IMR-90 (cell line): ENCODE measurements at regions not wholly inside any gene's neighbourhood (a gene's known extent, or its start where the extent isn't known, plus 50 kb on each side); places are given as distances from the start of the nearest gene placed in this dataset.

Experiments
- ATAC-seq: fragments of 200-7000 bp; cut with Tn5 transposase; 2 replicates; pipeline ENCODE4 v1.9.1; 2020; ENCODE audit warnings: low read depth, mild to moderate bottlenecking, moderate library complexity
- BruUV-seq: library from RNA; stranded (reverse); fragments of 400-500 nt; replicated peaks from 2 replicates; lab custom pipeline; 2021; lab: Mats Ljungman, UMichigan
- CTCF ChIA-PET: fragments of 300-600 bp; formaldehyde crosslinking; extraction: SDS; loops from one replicate; lab custom pipeline; 2021; ENCODE audit warnings: antibody characterized with exemption; lab: Yijun Ruan, JAX
- POLR2A ChIA-PET: fragments of 300-600 bp; sonication (Branson Sonifier 250); formaldehyde crosslinking; loops from one replicate; lab custom pipeline; 2022; ENCODE audit warnings: antibody characterized with exemption; ENCODE audit not compliant: unreplicated experiment; lab: Charles Lee
- DNase-seq: peaks from one replicate; pipeline ENCODE4 v3.0.0; 2013
- H2AFZ ChIP-seq: replicated peaks from 2 replicates; pipeline ENCODE3; 2013; ENCODE audit warnings: low read length, mild to moderate bottlenecking; ENCODE audit not compliant: poor library complexity
- H2AK5ac ChIP-seq: 2 replicates; pipeline ENCODE4 v1.6.1; 2013; ENCODE audit warnings: low read depth, low read length, inconsistent platforms
- H2AK9ac ChIP-seq: replicated peaks from 2 replicates; pipeline ENCODE3; 2013; ENCODE audit warnings: mild to moderate bottlenecking, low read depth, low read length, moderate library complexity; ENCODE audit not compliant: poor library complexity
- H2BK120ac ChIP-seq: 2 replicates; pipeline ENCODE4 v1.6.1; 2013; ENCODE audit warnings: low read depth, low read length, inconsistent platforms
- H2BK15ac ChIP-seq: 3 replicates; pipeline ENCODE4 v1.6.1; 2013; ENCODE audit warnings: low read depth, low read length, inconsistent platforms
- H2BK20ac ChIP-seq: 2 replicates; pipeline ENCODE4 v1.6.1; 2013; ENCODE audit warnings: low read depth, mild to moderate bottlenecking, inconsistent platforms, low read length, moderate library complexity
- H2BK5ac ChIP-seq: 2 replicates; pipeline ENCODE4 v1.6.1; 2013; ENCODE audit warnings: mild to moderate bottlenecking, low read depth, low read length, inconsistent platforms; ENCODE audit not compliant: poor library complexity, severe bottlenecking
- H3K14ac ChIP-seq: replicated peaks from 2 replicates; pipeline ENCODE4 v1.6.1; 2013; ENCODE audit warnings: low read depth, low read length, inconsistent platforms
- H3K18ac ChIP-seq: 2 replicates; pipeline ENCODE4 v1.6.1; 2013; ENCODE audit warnings: low read depth, low read length, control low read depth
- H3K23ac ChIP-seq: 2 replicates; pipeline ENCODE4 v1.6.1; 2013; ENCODE audit warnings: low read depth, low read length, inconsistent platforms
- H3K27ac ChIP-seq: 2 replicates; pipeline ENCODE4 v1.5.1; 2013; ENCODE audit warnings: mild to moderate bottlenecking, control low read depth, low read length; ENCODE audit not compliant: insufficient read depth
- H3K27me3 ChIP-seq: 2 replicates; pipeline ENCODE4 v1.6.1; 2013; ENCODE audit warnings: low read length; ENCODE audit not compliant: control insufficient read depth, insufficient read depth
- H3K36me3 ChIP-seq: 2 replicates; pipeline ENCODE4 v1.6.1; 2013; ENCODE audit warnings: low read length, mixed read lengths; ENCODE audit not compliant: control insufficient read depth, insufficient read depth
- H3K4ac ChIP-seq: 2 replicates; pipeline ENCODE4 v1.6.1; 2013; ENCODE audit warnings: low read depth, low read length, inconsistent platforms
- H3K4me1 ChIP-seq: 2 replicates; pipeline ENCODE4 v1.6.1; 2013; ENCODE audit warnings: low read length, mixed read lengths; ENCODE audit not compliant: control insufficient read depth, insufficient read depth
- H3K4me2 ChIP-seq: 2 replicates; pipeline ENCODE4 v1.6.1; 2013; ENCODE audit warnings: low read depth, mild to moderate bottlenecking, control low read depth, low read length, moderate library complexity
- H3K4me3 ChIP-seq: 2 replicates; pipeline ENCODE4 v1.5.1; 2013; ENCODE audit warnings: low read depth, mild to moderate bottlenecking, control low read depth, low read length, moderate library complexity; ENCODE audit not compliant: insufficient read depth
- H3K56ac ChIP-seq: 2 replicates; pipeline ENCODE4 v1.6.1; 2013; ENCODE audit warnings: low read length, inconsistent platforms; ENCODE audit not compliant: insufficient read depth; ENCODE audit errors: extremely low read depth
- H3K79me1 ChIP-seq, 2 experiments: 2 replicates each; pipeline ENCODE4 v1.6.1; 2013; ENCODE audit warnings: low read length in 2 of 2, inconsistent platforms in 1 of 2, low read depth in 1 of 2
- H3K9ac ChIP-seq: 2 replicates; pipeline ENCODE4 v1.6.1; 2013; ENCODE audit warnings: low read depth, low read length, control low read depth
- H3K9me1 ChIP-seq: 2 replicates; pipeline ENCODE4 v1.6.1; 2013; ENCODE audit warnings: low read length, inconsistent platforms; ENCODE audit not compliant: insufficient read depth
- H3K9me3 ChIP-seq: 2 replicates; pipeline ENCODE4 v1.6.1; 2013; ENCODE audit warnings: low read length; ENCODE audit not compliant: control insufficient read depth, insufficient read depth
- H4K20me1 ChIP-seq: 2 replicates; pipeline ENCODE4 v1.6.1; 2013; ENCODE audit warnings: low read length, inconsistent platforms; ENCODE audit not compliant: insufficient read depth
- H4K5ac ChIP-seq: 2 replicates; pipeline ENCODE4 v1.6.1; 2013; ENCODE audit warnings: mild to moderate bottlenecking, low read depth, low read length, control low read depth
- H4K8ac ChIP-seq, 2 experiments: 2 replicates each; pipeline ENCODE4 v1.6.1; 2013; ENCODE audit warnings: low read depth in 2 of 2, low read length in 2 of 2, control low read depth in 1 of 2, inconsistent platforms in 1 of 2
- H4K91ac ChIP-seq: 2 replicates; pipeline ENCODE4 v1.6.1; 2013; ENCODE audit warnings: low read depth, low read length, inconsistent platforms; ENCODE audit not compliant: insufficient read depth
- BHLHE40 ChIP-seq: fragments of 150-350 bp; IDR thresholded peaks from 2 replicates; pipeline ENCODE4 v1.6.1; 2016; ENCODE audit warnings: mild to moderate bottlenecking, low read depth, low read length
- CEBPB ChIP-seq: IDR thresholded peaks from 2 replicates; pipeline ENCODE4 v1.6.1; 2012; ENCODE audit warnings: low read depth, low read length, improper control_type of control experiment
- CHD1 ChIP-seq: IDR thresholded peaks from 2 replicates; pipeline ENCODE4 v1.6.1; 2012; ENCODE audit warnings: low read depth, low read length, improper control_type of control experiment
- ELK1 ChIP-seq: fragments of 150-350 bp; IDR thresholded peaks from 2 replicates; pipeline ENCODE4 v1.6.1; 2016; ENCODE audit warnings: low read depth, mild to moderate bottlenecking, low read length, moderate library complexity, borderline replicate concordance
- FOS ChIP-seq: fragments of 150-350 bp; IDR thresholded peaks from 2 replicates; pipeline ENCODE4 v1.6.1; 2016; ENCODE audit warnings: low read depth, low read length
- MAFK ChIP-seq: IDR thresholded peaks from 2 replicates; pipeline ENCODE4 v1.6.1; 2012; ENCODE audit warnings: low read depth, low read length, improper control_type of control experiment
- MAZ ChIP-seq: IDR thresholded peaks from 2 replicates; pipeline ENCODE4 v1.6.1; 2012; ENCODE audit warnings: low read depth, mild to moderate bottlenecking, low read length, improper control_type of control experiment, moderate library complexity, borderline replicate concordance
- MXI1 ChIP-seq: IDR thresholded peaks from 2 replicates; pipeline ENCODE4 v1.6.1; 2012; ENCODE audit warnings: low read depth, mild to moderate bottlenecking, low read length, moderate library complexity, borderline replicate concordance
- NFE2L2 ChIP-seq: fragments of 150-350 bp; IDR thresholded peaks from 2 replicates; pipeline ENCODE4 v1.6.1; 2016; ENCODE audit warnings: low read depth, mild to moderate bottlenecking, low read length
- POLR2A ChIP-seq: IDR thresholded peaks from 2 replicates; pipeline ENCODE4 v1.6.1; 2012; ENCODE audit warnings: mild to moderate bottlenecking, low read depth, low read length
- RAD21 ChIP-seq: IDR thresholded peaks from 2 replicates; pipeline ENCODE4 v1.6.1; 2012; ENCODE audit warnings: low read length, improper control_type of control experiment
- RFX5 ChIP-seq: IDR thresholded peaks from 2 replicates; pipeline ENCODE4 v1.8.0; 2012; ENCODE audit warnings: low read depth, mild to moderate bottlenecking, low read length, moderate library complexity
- SMC3 ChIP-seq: fragments of 150-350 bp; IDR thresholded peaks from 2 replicates; pipeline ENCODE4 v1.6.1; 2016; ENCODE audit warnings: low read depth, mild to moderate bottlenecking, antibody characterized with exemption, low read length, moderate library complexity
- USF2 ChIP-seq: fragments of 150-350 bp; IDR thresholded peaks from 2 replicates; pipeline ENCODE4 v1.6.1; 2017; ENCODE audit warnings: mild to moderate bottlenecking, antibody characterized with exemption, low read length, low read depth
- WGBS, 2 experiments: methylation state at CpG; one replicate each; pipeline versions ENCODE4 v1.1.5 to v1.1.7; 2013; ENCODE audit warnings: missing lambda C conversion rate in 2 of 2; ENCODE audit not compliant: insufficient read length in 1 of 2; ENCODE audit errors: extremely low coverage in 2 of 2; 5-methylcytosine and 5-hydroxymethylcytosine counted together
- dilution Hi-C: fragments of 300-500 bp; cut with HindIII; formaldehyde crosslinking; loops from one replicate; pipeline ENCODE4 v1.14.3; 2018; ENCODE audit warnings: low sequenced_read_pairs; ENCODE audit not compliant: unreplicated experiment
- in situ Hi-C: fragments of 300-500 bp; cut with MboI; formaldehyde crosslinking; loops from 3 replicates; pipeline ENCODE4 v1.14.3; 2019; ENCODE audit warnings: low sequenced_read_pairs, inconsistent platforms, mixed read lengths
- intact Hi-C: fragments of 100-400 bp; cut with micrococcal nuclease; formaldehyde crosslinking; loops from 2 replicates; pipeline ENCODE4 v1.10.0; 2022
- TF ChIP-seq, protein P1 (sequence below): conservative IDR thresholded peaks from 2 replicates; pipeline ENCODE4 v1.5.1; 2012; ENCODE audit warnings: mild to moderate bottlenecking, low read depth, low read length, improper control_type of control experiment

DNA sequence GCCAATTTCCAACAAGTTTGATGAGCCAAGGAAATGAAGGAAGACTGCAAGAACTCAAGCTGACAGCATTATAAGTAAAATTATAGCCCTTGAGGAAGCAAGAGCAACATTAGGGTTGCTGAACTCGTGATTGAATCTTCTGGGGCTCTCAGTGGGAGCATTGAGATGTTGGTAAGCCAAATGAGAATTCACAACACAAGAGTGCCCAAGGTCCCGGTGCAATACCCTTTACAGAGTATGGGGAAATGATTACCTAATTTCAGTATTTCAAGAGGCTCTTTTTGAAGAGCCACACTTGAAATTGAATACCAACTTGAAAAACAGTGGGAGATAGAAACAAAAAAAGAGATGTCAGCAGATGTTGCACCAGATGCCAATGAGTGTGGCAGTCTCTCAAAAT, 554.5 kb downstream of the STK39 start:
- TF ChIP-seq RAD21 (no peak), BHLHE40 (no peak), RFX5 (no peak), MAFK (no peak), ELK1 (no peak), USF2 (no peak), MXI1 (no peak), FOS (no peak), NFE2L2 (no peak), CEBPB (no peak), CHD1 (no peak), SMC3 (no peak), POLR2A (no peak), MAZ (no peak)
- TF ChIP-seq, protein P1, sequence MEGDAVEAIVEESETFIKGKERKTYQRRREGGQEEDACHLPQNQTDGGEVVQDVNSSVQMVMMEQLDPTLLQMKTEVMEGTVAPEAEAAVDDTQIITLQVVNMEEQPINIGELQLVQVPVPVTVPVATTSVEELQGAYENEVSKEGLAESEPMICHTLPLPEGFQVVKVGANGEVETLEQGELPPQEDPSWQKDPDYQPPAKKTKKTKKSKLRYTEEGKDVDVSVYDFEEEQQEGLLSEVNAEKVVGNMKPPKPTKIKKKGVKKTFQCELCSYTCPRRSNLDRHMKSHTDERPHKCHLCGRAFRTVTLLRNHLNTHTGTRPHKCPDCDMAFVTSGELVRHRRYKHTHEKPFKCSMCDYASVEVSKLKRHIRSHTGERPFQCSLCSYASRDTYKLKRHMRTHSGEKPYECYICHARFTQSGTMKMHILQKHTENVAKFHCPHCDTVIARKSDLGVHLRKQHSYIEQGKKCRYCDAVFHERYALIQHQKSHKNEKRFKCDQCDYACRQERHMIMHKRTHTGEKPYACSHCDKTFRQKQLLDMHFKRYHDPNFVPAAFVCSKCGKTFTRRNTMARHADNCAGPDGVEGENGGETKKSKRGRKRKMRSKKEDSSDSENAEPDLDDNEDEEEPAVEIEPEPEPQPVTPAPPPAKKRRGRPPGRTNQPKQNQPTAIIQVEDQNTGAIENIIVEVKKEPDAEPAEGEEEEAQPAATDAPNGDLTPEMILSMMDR, result no peak
- Histone ChIP-seq H3K56ac (no peak overlapping the region), H3K36me3 (no peaks in the 10 kb centered on the region), H4K5ac (no peak overlapping the region), H3K9me1 (no peaks in the 10 kb centered on the region), H3K18ac (no peak overlapping the region), H2AK9ac (no peak overlapping the region), H2BK20ac (no peak overlapping the region), H2BK120ac (no peak overlapping the region), H4K20me1 (no peaks in the 10 kb centered on the region), H3K14ac (no peak overlapping the region), H3K9me3 (no peaks in the 10 kb centered on the region), H2AK5ac (no peak overlapping the region), H3K4me1 (no peaks in the 10 kb centered on the region), H3K23ac (no peak overlapping the region), H3K4me2 (no peak overlapping the region), H3K4me3 (no peak overlapping the region), H2BK5ac (no peak overlapping the region), H3K27ac (no peak overlapping the region), H3K9ac (no peak overlapping the region), H4K8ac (no peak overlapping the region), H4K91ac (no peak overlapping the region), H3K4ac (no peak overlapping the region), H3K79me1 (no peaks in the 10 kb centered on the region), H3K27me3 (no peaks in the 10 kb centered on the region), H2BK15ac (no peak overlapping the region), H2AFZ (no peak overlapping the region)
- no peak for DNase-seq
- no TSS peak for BruUV-seq
- in situ Hi-C loops (loop anchor here (25.0 kb wide), 1 partner anchor 419 kb away; no protein-coding TSS in a partner anchor), intact Hi-C loops (no loop called here), dilution Hi-C loops (no loop called here)
- CTCF ChIA-PET, result no interaction called here
- ATAC-seq, result no peak
- POLR2A ChIA-PET, result no interaction called here
- no CpG with 5 or more reads among the region's 2 CpGs for WGBS, 2 experiments
